ENCODE measurements at regions not wholly inside any gene's neighbourhood (a gene's known extent, or its start where the extent isn't known, plus 50 kb on each side); places are given as distances from the start of the nearest gene placed in this dataset.

- ChIA-PET RAD21 (ENCODE audit: unreplicated experiment) (no interaction called here), POLR2A (no interaction called here), SMC1A (ENCODE audit: uncharacterized antibody, unreplicated experiment) (interaction anchor here (0.7 kb wide), 1 partner anchor 1824 kb away, joined by 3 read pairs; no protein-coding TSS in a partner anchor), CTCF (no interaction called here)
- BruUV-seq (replicated peaks) = no TSS peak
- H2AFZ ChIP-seq (ENCODE audit: control insufficient read depth, low read depth, low read length) = no peak overlapping the region
- H3K27me3 ChIP-seq (replicated peaks in 1 of 2; ENCODE audit: control insufficient read depth in 2 of 2, insufficient read depth in 2 of 2, low read length in 1 of 2) = no peaks in the 10 kb centered on the region
- 0% methylated on average over 3 of the region's 3 CpGs for WGBS (ENCODE audit: insufficient coverage, insufficient replicate concordance, low lambda C conversion rate, missing lambda C conversion rate)
- no peak for TF ChIP-seq ZNF274 (IDR thresholded peaks at IDR 0.05; ENCODE audit: insufficient read depth, insufficient read length)
- no peak for TF ChIP-seq CEBPZ (IDR thresholded peaks at IDR 0.05; ENCODE audit: low read depth, low read length)
- no peak for TF ChIP-seq JUND (IDR thresholded peaks at IDR 0.05; ENCODE audit: low read depth, low read length)
- no peak for TF ChIP-seq SMARCA5 (IDR thresholded peaks at IDR 0.05)
- TF ChIP-seq NFXL1 (IDR thresholded peaks at IDR 0.05; ENCODE audit: borderline replicate concordance) = no peak
- no peak for TF ChIP-seq ZSCAN29 (IDR thresholded peaks at IDR 0.05)
- no peak overlapping the region for H3K9ac ChIP-seq (ENCODE audit: control insufficient read depth, insufficient read depth, low read length)
- DNase-seq (ENCODE audit: low read depth, low spot score) (no peak), FAIRE-seq (no peak), ATAC-seq (no peak)
- H3K4me1 ChIP-seq (ENCODE audit: control insufficient read depth, insufficient read depth, low read length) = no peaks in the 10 kb centered on the region
- H4K20me1 ChIP-seq (ENCODE audit: control insufficient read depth, insufficient read depth) = no peaks in the 10 kb centered on the region
- in situ Hi-C loops (cut with MboI) = no loop called here
- H3K79me2 ChIP-seq (ENCODE audit: control insufficient read depth, insufficient read depth, low read length) = no peaks in the 10 kb centered on the region
- no peaks in the 10 kb centered on the region for H3K36me3 ChIP-seq (ENCODE audit: control insufficient read depth in 2 of 2, insufficient read depth in 2 of 2, low read length in 1 of 2)
- H3K27ac ChIP-seq (ENCODE audit: control insufficient read depth, insufficient read depth) = no peak overlapping the region
- intact Hi-C loops (cut with micrococcal nuclease; ENCODE audit: unreplicated experiment) = no loop called here
- H3K4me3 ChIP-seq = no peak overlapping the region
- no peaks in the 10 kb centered on the region for H3K9me3 ChIP-seq (replicated peaks; ENCODE audit: control insufficient read depth, insufficient read depth, low read length)
- no peak overlapping the region for H3K4me2 ChIP-seq (ENCODE audit: control insufficient read depth, insufficient read depth)
These were observed 171.6 kb upstream of the PDZRN3 start for GRCh38 chr3:73796382-73796781.

Data from GM12878 (cell line).